GM18502 (cell line): ENCODE measurements at regions not wholly inside any gene's neighbourhood (a gene's known extent, or its start where the extent isn't known, plus 50 kb on each side); places are given as distances from the start of the nearest gene placed in this dataset.
"Not testable (repeated sequence)": the region's sequence is repeated elsewhere in the genome, so short reads cannot be mapped to it uniquely, and the experiment has no call there.

Experiments
- ATAC-seq: cut with Tn5 transposase; IDR thresholded peaks from one replicate; pipeline ENCODE4 v1.9.1; 2021; ENCODE audit warnings: mild to moderate bottlenecking; ENCODE audit not compliant: unreplicated experiment, poor library complexity

GRCh38 chr4:82104578-82104977 is 269.2 kb downstream of the HNRNPD start:
- no peak for ATAC-seq

GRCh38 chr4:82099928-82100579 is 273.7 kb downstream of the HNRNPD start:
- ATAC-seq, result no peak

- no peak for ATAC-seq
Measured at GRCh38 chr4:82097504-82097903, 276.3 kb downstream of the HNRNPD start.

GRCh38 chr4:82090717-82091116 is 283.1 kb downstream of the HNRNPD start:
- no peak for ATAC-seq

- ATAC-seq, result no peak
Measured at GRCh38 chr4:82084747-82085146, 289.0 kb downstream of the HNRNPD start.

GRCh38 chr4:82077471-82077995 is 296.3 kb downstream of the HNRNPD start:
- ATAC-seq, result not testable (repeated sequence)

- ATAC-seq, result no peak
Measured at GRCh38 chr4:82076809-82077208, 297.0 kb downstream of the HNRNPD start.

- ATAC-seq, result no peak
Measured at GRCh38 chr4:82076359-82076758, 297.4 kb downstream of the HNRNPD start.

- ATAC-seq, result no peak
Measured at GRCh38 chr4:82071951-82072350, 301.8 kb downstream of the HNRNPD start.

- no peak for ATAC-seq
Measured at GRCh38 chr4:82069883-82070638, 303.7 kb downstream of the HNRNPD start.

GRCh38 chr4:82063017-82063416 is 310.8 kb downstream of the HNRNPD start:
- ATAC-seq, result no peak

- no peak for ATAC-seq
Measured at GRCh38 chr4:82057990-82058544, 315.7 kb downstream of the HNRNPD start.

- no peak for ATAC-seq
Measured at GRCh38 chr4:82055156-82055555, 318.6 kb downstream of the HNRNPD start.

GRCh38 chr4:82053396-82053795 is 320.4 kb downstream of the HNRNPD start:
- ATAC-seq, result no peak

- no peak for ATAC-seq
Measured at GRCh38 chr4:82050796-82051195, 323.0 kb downstream of the HNRNPD start.

- no peak for ATAC-seq
Measured at GRCh38 chr4:82049294-82049693, 324.5 kb downstream of the HNRNPD start.

- ATAC-seq, result no peak
Measured at GRCh38 chr4:82047731-82048130, 326.1 kb downstream of the HNRNPD start.

GRCh38 chr4:82046796-82047195 is 327.0 kb downstream of the HNRNPD start:
- ATAC-seq, result no peak

GRCh38 chr4:82045267-82045666 is 328.5 kb downstream of the HNRNPD start:
- ATAC-seq, result no peak

- no peak for ATAC-seq
Measured at GRCh38 chr4:82044141-82044993, 329.4 kb downstream of the HNRNPD start.

GRCh38 chr4:82043809-82044137 is 330.0 kb downstream of the HNRNPD start:
- ATAC-seq, result no peak
